ENCODE measurements at regions not wholly inside any gene's neighbourhood (a gene's known extent, or its start where the extent isn't known, plus 50 kb on each side); places are given as distances from the start of the nearest gene placed in this dataset.

- no peak for TF ChIP-seq CTCF (IDR thresholded peaks at IDR 0.05)
- no peak for TF ChIP-seq POLR2A (IDR thresholded peaks at IDR 0.05)
- TF ChIP-seq POLR2AphosphoS5 (IDR thresholded peaks at IDR 0.05): no peak
These were observed 50.8 kb upstream of the PDZD8 start for GRCh38 chr10:117425974-117426566.
